Stimulated activated CD4-positive, alpha-beta T cell treated with anti-CD3 and anti-CD28 coated beads, TNF-alpha, amount 100 ng/mL, for 24 hours (primary cell): ENCODE measurements at regions not wholly inside any gene's neighbourhood (a gene's known extent, or its start where the extent isn't known, plus 50 kb on each side); places are given as distances from the start of the nearest gene placed in this dataset.

Experiments
- DNase-seq, 3 experiments: peaks; one replicate each; pipeline ENCODE4 v3.0.0-alpha.2; 2020; ENCODE audit warnings: low read depth in 3 of 3

- DNase-seq: no peak
Measured at GRCh38 chr5:2496126-2496525, 255.4 kb downstream of the IRX2 start.

GRCh38 chr5:2493356-2493755 lies 258.1 kb downstream of the IRX2 start:
- DNase-seq: no peak

GRCh38 chr5:2492476-2492875 lies 259.0 kb downstream of the IRX2 start:
- DNase-seq: no peak

- no peak for DNase-seq
Measured at GRCh38 chr5:2491846-2492245, 259.6 kb downstream of the IRX2 start.

GRCh38 chr5:2489306-2489705 lies 262.2 kb downstream of the IRX2 start:
- DNase-seq: no peak

GRCh38 chr5:2488593-2488992 lies 262.9 kb downstream of the IRX2 start:
- no peak for DNase-seq

GRCh38 chr5:2487152-2487763 lies 264.2 kb downstream of the IRX2 start:
- no peak for DNase-seq

- no peak for DNase-seq
Measured at GRCh38 chr5:2486373-2486772, 265.1 kb downstream of the IRX2 start.

GRCh38 chr5:2482778-2483177 lies 268.7 kb downstream of the IRX2 start:
- DNase-seq: no peak

GRCh38 chr5:2480871-2481270 lies 270.6 kb downstream of the IRX2 start:
- no peak for DNase-seq

GRCh38 chr5:2475902-2476301 lies 275.6 kb downstream of the IRX2 start:
- DNase-seq: no peak

GRCh38 chr5:2472670-2473069 lies 278.8 kb downstream of the IRX2 start:
- no peak for DNase-seq

- no peak for DNase-seq
Measured at GRCh38 chr5:2471152-2471879, 280.2 kb downstream of the IRX2 start.

GRCh38 chr5:2466966-2467365 lies 284.5 kb downstream of the IRX2 start:
- DNase-seq: no peak

GRCh38 chr5:2465383-2465782 lies 286.1 kb downstream of the IRX2 start:
- DNase-seq: no peak

GRCh38 chr5:2464141-2464540 lies 287.3 kb downstream of the IRX2 start:
- DNase-seq: no peak

- DNase-seq: no peak
Measured at GRCh38 chr5:2461701-2462691, 289.5 kb downstream of the IRX2 start.

- no peak for DNase-seq
Measured at GRCh38 chr5:2460098-2460497, 291.4 kb downstream of the IRX2 start.

GRCh38 chr5:2459251-2459650 lies 292.2 kb downstream of the IRX2 start:
- DNase-seq: no peak

GRCh38 chr5:2455878-2456277 lies 295.6 kb downstream of the IRX2 start:
- no peak for DNase-seq

- no peak for DNase-seq
Measured at GRCh38 chr5:2454876-2455275, 296.6 kb downstream of the IRX2 start.

- no peak for DNase-seq
Measured at GRCh38 chr5:2453781-2454180, 297.7 kb downstream of the IRX2 start.
